ENCODE measurements at regions not wholly inside any gene's neighbourhood (a gene's known extent, or its start where the extent isn't known, plus 50 kb on each side); places are given as distances from the start of the nearest gene placed in this dataset.

GRCh38 chrX:14291666-14292500, 237.5 kb upstream of the GLRA2 start:
- Histone ChIP-seq H3K9me3 (replicated peaks in 1 of 2; ENCODE audit: control insufficient read depth in 1 of 2, insufficient read depth in 1 of 2, low read length in 2 of 2) (no peaks in the 10 kb centered on the region), H3K27me3 (ENCODE audit: control insufficient read depth in 2 of 2, insufficient read depth in 2 of 2, low read length in 2 of 2) (no peaks in the 10 kb centered on the region), H3K4me2 (replicated peaks; ENCODE audit: extremely low read depth, low read length, poor library complexity, severe bottlenecking) (no peak overlapping the region), H3K79me2 (ENCODE audit: insufficient read depth, low read length) (no peaks in the 10 kb centered on the region), H3K27ac (ENCODE audit: low read depth in 1 of 2, low read length in 2 of 2) (no peak overlapping the region), H2AFZ (ENCODE audit: insufficient read depth, low read depth, low read length, poor library complexity, severe bottlenecking) (no peak overlapping the region), H3K4me1 (ENCODE audit: control insufficient read depth in 1 of 2, insufficient read depth in 2 of 2, low read length in 2 of 2) (no peaks in the 10 kb centered on the region), H3K36me3 (replicated peaks in 1 of 2; ENCODE audit: control insufficient read depth in 1 of 2, insufficient read depth in 2 of 2, low read length in 2 of 2) (no peaks in the 10 kb centered on the region), H4K20me1 (ENCODE audit: insufficient read depth, low read length) (no peaks in the 10 kb centered on the region), H3K9ac (ENCODE audit: insufficient read depth, low read length, poor library complexity, severe bottlenecking) (no peak overlapping the region), H3K4me3 (replicated peaks in 1 of 3; ENCODE audit: low read depth in 2 of 3, low read length in 3 of 3) (no peak overlapping the region)
- intact Hi-C loops (cut with micrococcal nuclease) = no loop called here
- H3K36me3 Mint-ChIP-seq = no peaks in the 10 kb centered on the region
- H3K4me1 Mint-ChIP-seq = no peaks in the 10 kb centered on the region
- DNase-seq = no peak
- H3K27me3 Mint-ChIP-seq (ENCODE audit: low read depth in 3 of 3) = no peaks in the 10 kb centered on the region
- peak overlapping the region in 1 of 7 donors; percentile 17 for H3K27ac Mint-ChIP-seq
- no peak overlapping the region for H3K4me3 Mint-ChIP-seq
- 33% methylated on average over 1 of the region's 10 CpGs for WGBS (ENCODE audit: insufficient coverage)
- peaks cover 0 to 7% (median 5%) of the 10 kb centered on the region in 7 donors for H3K9me3 Mint-ChIP-seq
- TF ChIP-seq, protein P1, sequence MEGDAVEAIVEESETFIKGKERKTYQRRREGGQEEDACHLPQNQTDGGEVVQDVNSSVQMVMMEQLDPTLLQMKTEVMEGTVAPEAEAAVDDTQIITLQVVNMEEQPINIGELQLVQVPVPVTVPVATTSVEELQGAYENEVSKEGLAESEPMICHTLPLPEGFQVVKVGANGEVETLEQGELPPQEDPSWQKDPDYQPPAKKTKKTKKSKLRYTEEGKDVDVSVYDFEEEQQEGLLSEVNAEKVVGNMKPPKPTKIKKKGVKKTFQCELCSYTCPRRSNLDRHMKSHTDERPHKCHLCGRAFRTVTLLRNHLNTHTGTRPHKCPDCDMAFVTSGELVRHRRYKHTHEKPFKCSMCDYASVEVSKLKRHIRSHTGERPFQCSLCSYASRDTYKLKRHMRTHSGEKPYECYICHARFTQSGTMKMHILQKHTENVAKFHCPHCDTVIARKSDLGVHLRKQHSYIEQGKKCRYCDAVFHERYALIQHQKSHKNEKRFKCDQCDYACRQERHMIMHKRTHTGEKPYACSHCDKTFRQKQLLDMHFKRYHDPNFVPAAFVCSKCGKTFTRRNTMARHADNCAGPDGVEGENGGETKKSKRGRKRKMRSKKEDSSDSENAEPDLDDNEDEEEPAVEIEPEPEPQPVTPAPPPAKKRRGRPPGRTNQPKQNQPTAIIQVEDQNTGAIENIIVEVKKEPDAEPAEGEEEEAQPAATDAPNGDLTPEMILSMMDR (IDR thresholded peaks at IDR 0.05) = no peak

- Histone ChIP-seq H4K20me1 (ENCODE audit: insufficient read depth, low read length) (no peaks in the 10 kb centered on the region), H3K4me3 (replicated peaks in 1 of 3; ENCODE audit: low read depth in 2 of 3, low read length in 3 of 3) (no peak overlapping the region), H3K9ac (ENCODE audit: insufficient read depth, low read length, poor library complexity, severe bottlenecking) (no peak overlapping the region), H3K79me2 (ENCODE audit: insufficient read depth, low read length) (no peaks in the 10 kb centered on the region), H3K9me3 (replicated peaks in 1 of 2; ENCODE audit: control insufficient read depth in 1 of 2, insufficient read depth in 1 of 2, low read length in 2 of 2) (no peaks in the 10 kb centered on the region), H3K36me3 (replicated peaks in 1 of 2; ENCODE audit: control insufficient read depth in 1 of 2, insufficient read depth in 2 of 2, low read length in 2 of 2) (no peaks in the 10 kb centered on the region), H3K4me2 (replicated peaks; ENCODE audit: extremely low read depth, low read length, poor library complexity, severe bottlenecking) (no peak overlapping the region), H3K4me1 (ENCODE audit: control insufficient read depth in 1 of 2, insufficient read depth in 2 of 2, low read length in 2 of 2) (no peaks in the 10 kb centered on the region), H3K27ac (ENCODE audit: low read depth in 1 of 2, low read length in 2 of 2) (no peak overlapping the region), H2AFZ (ENCODE audit: insufficient read depth, low read depth, low read length, poor library complexity, severe bottlenecking) (no peak overlapping the region), H3K27me3 (ENCODE audit: control insufficient read depth in 2 of 2, insufficient read depth in 2 of 2, low read length in 2 of 2) (no peaks in the 10 kb centered on the region)
- no peak overlapping the region for H3K27ac Mint-ChIP-seq
- no CpG with 5 or more reads among the region's 2 CpGs for WGBS (ENCODE audit: insufficient coverage)
- H3K4me3 Mint-ChIP-seq = no peak overlapping the region
- H3K9me3 Mint-ChIP-seq = peaks cover 0 to 6% (median 2%) of the 10 kb centered on the region in 7 donors
- intact Hi-C loops (cut with micrococcal nuclease) = no loop called here
- no peaks in the 10 kb centered on the region for H3K36me3 Mint-ChIP-seq
- no peaks in the 10 kb centered on the region for H3K4me1 Mint-ChIP-seq
- TF ChIP-seq, protein P1 (IDR thresholded peaks at IDR 0.05) = no peak
- no peak for DNase-seq
- no peaks in the 10 kb centered on the region for H3K27me3 Mint-ChIP-seq (ENCODE audit: low read depth in 3 of 3)
Measured at GRCh38 chrX:14290335-14290734, 239.0 kb upstream of the GLRA2 start.

All from CD14-positive monocyte (primary cell).